ENCODE measurements at regions not wholly inside any gene's neighbourhood (a gene's known extent, or its start where the extent isn't known, plus 50 kb on each side); places are given as distances from the start of the nearest gene placed in this dataset.

GRCh38 chr10:63799521-63800300 is 278.5 kb downstream of the REEP3 start:
- peaks cover 11% of the 10 kb centered on the region for H3K27me3 Mint-ChIP-seq
- H3K9me3 ChIP-seq (ENCODE audit: control extremely low read depth in 1 of 3, control insufficient read depth in 2 of 3, insufficient read depth in 1 of 3, low read length in 2 of 3), result no peaks in the 10 kb centered on the region
- no peak overlapping the region for H3K4me2 ChIP-seq (replicated peaks; ENCODE audit: low read depth, low read length, poor library complexity, severe bottlenecking)
- POLR2A ChIA-PET, result no interaction called here
- CTCF ChIA-PET, result interaction anchor here (1.7 kb wide), 1 partner anchor 15 kb away, joined by 4 read pairs; no protein-coding TSS in a partner anchor
- no peaks in the 10 kb centered on the region for H3K4me1 ChIP-seq (ENCODE audit: control insufficient read depth in 2 of 2, insufficient read depth in 2 of 2, low read length in 2 of 2)
- no peak overlapping the region for H3K27ac ChIP-seq (ENCODE audit: low read length in 2 of 2)
- peaks cover 3% of the 10 kb centered on the region for H3K4me1 Mint-ChIP-seq
- no peak overlapping the region for H3K4me3 Mint-ChIP-seq
- no peak overlapping the region for H3K4me3 ChIP-seq (ENCODE audit: control extremely low read depth in 1 of 5, extremely low read depth in 1 of 5, insufficient read depth in 1 of 5, low read depth in 2 of 5, low read length in 4 of 5)
- H3K79me2 ChIP-seq (ENCODE audit: control insufficient read depth, insufficient read depth, low read length), result no peaks in the 10 kb centered on the region
- no peaks in the 10 kb centered on the region for H4K20me1 ChIP-seq (ENCODE audit: control insufficient read depth, insufficient read depth, low read length, poor library complexity, severe bottlenecking)
- H3K27ac Mint-ChIP-seq, result no peak overlapping the region
- intact Hi-C loops (cut with micrococcal nuclease), result no loop called here
- H3K9me3 Mint-ChIP-seq (ENCODE audit: insufficient read depth), result no peaks in the 10 kb centered on the region
- TF ChIP-seq CTCF (IDR thresholded peaks at IDR 0.05), result no peak
- no peak for TF ChIP-seq EZH2 (IDR thresholded peaks at IDR 0.05; ENCODE audit: borderline replicate concordance, insufficient read depth, low read depth, low read length, poor library complexity, severe bottlenecking)
- DNase-seq, result no peak
- ATAC-seq (ENCODE audit: low read depth), result no peak
- H3K27me3 ChIP-seq (replicated peaks in 1 of 4; ENCODE audit: control extremely low read depth in 1 of 4, control insufficient read depth in 3 of 4, insufficient read depth in 4 of 4, low read length in 3 of 4), result peaks cover 0 to 5% (median 2%) of the 10 kb centered on the region in 4 experiments
- 72% methylated on average over 4 of the region's 8 CpGs for WGBS (ENCODE audit: insufficient coverage)
- H3K9ac ChIP-seq (ENCODE audit: low read length), result no peak overlapping the region
- H3K36me3 ChIP-seq (replicated peaks in 1 of 2; ENCODE audit: control extremely low read depth in 1 of 2, control insufficient read depth in 1 of 2, extremely low read depth in 1 of 2, insufficient read depth in 2 of 2, low read length in 1 of 2), result no peaks in the 10 kb centered on the region
- H2AFZ ChIP-seq (ENCODE audit: insufficient read depth, low read depth, low read length, poor library complexity, severe bottlenecking), result no peak overlapping the region

- POLR2A ChIA-PET, result no interaction called here
- WGBS (ENCODE audit: insufficient coverage), result no CpG with 5 or more reads among the region's 4 CpGs
- H3K9ac ChIP-seq (ENCODE audit: low read length), result no peak overlapping the region
- Mint-ChIP-seq H3K27ac (no peak overlapping the region), H3K9me3 (ENCODE audit: insufficient read depth) (peaks cover 4% of the 10 kb centered on the region), H3K4me1 (peaks cover 3% of the 10 kb centered on the region), H3K4me3 (no peak overlapping the region), H3K27me3 (peaks cover 11% of the 10 kb centered on the region)
- H3K27ac ChIP-seq (ENCODE audit: low read length in 2 of 2), result no peak overlapping the region
- no peaks in the 10 kb centered on the region for H4K20me1 ChIP-seq (ENCODE audit: control insufficient read depth, insufficient read depth, low read length, poor library complexity, severe bottlenecking)
- H3K27me3 ChIP-seq (replicated peaks in 1 of 4; ENCODE audit: control extremely low read depth in 1 of 4, control insufficient read depth in 3 of 4, insufficient read depth in 4 of 4, low read length in 3 of 4), result peaks cover 0 to 5% (median 2%) of the 10 kb centered on the region in 4 experiments
- DNase-seq (no peak), ATAC-seq (ENCODE audit: low read depth) (no peak)
- intact Hi-C loops (cut with micrococcal nuclease), result no loop called here
- H2AFZ ChIP-seq (ENCODE audit: insufficient read depth, low read depth, low read length, poor library complexity, severe bottlenecking), result no peak overlapping the region
- H3K9me3 ChIP-seq (ENCODE audit: control extremely low read depth in 1 of 3, control insufficient read depth in 2 of 3, insufficient read depth in 1 of 3, low read length in 2 of 3), result no peaks in the 10 kb centered on the region
- H3K4me1 ChIP-seq (ENCODE audit: control insufficient read depth in 2 of 2, insufficient read depth in 2 of 2, low read length in 2 of 2), result no peaks in the 10 kb centered on the region
- no peaks in the 10 kb centered on the region for H3K79me2 ChIP-seq (ENCODE audit: control insufficient read depth, insufficient read depth, low read length)
- TF ChIP-seq EZH2 (IDR thresholded peaks at IDR 0.05; ENCODE audit: borderline replicate concordance, insufficient read depth, low read depth, low read length, poor library complexity, severe bottlenecking) (no peak), CTCF (IDR thresholded peaks at IDR 0.05) (no peak)
- CTCF ChIA-PET, result no interaction called here
- no peak overlapping the region for H3K4me3 ChIP-seq (ENCODE audit: control extremely low read depth in 1 of 5, extremely low read depth in 1 of 5, insufficient read depth in 1 of 5, low read depth in 2 of 5, low read length in 4 of 5)
- H3K4me2 ChIP-seq (replicated peaks; ENCODE audit: low read depth, low read length, poor library complexity, severe bottlenecking), result no peak overlapping the region
- no peaks in the 10 kb centered on the region for H3K36me3 ChIP-seq (replicated peaks in 1 of 2; ENCODE audit: control extremely low read depth in 1 of 2, control insufficient read depth in 1 of 2, extremely low read depth in 1 of 2, insufficient read depth in 2 of 2, low read length in 1 of 2)
Measured at GRCh38 chr10:63801166-63801565, 280.0 kb downstream of the REEP3 start.

All from B cell (primary cell).